ENCODE measurements at regions not wholly inside any gene's neighbourhood (a gene's known extent, or its start where the extent isn't known, plus 50 kb on each side); places are given as distances from the start of the nearest gene placed in this dataset.

GRCh38 chr5:124816381-124816780 is 69.9 kb upstream of the ZNF608 start:
- Histone ChIP-seq H3K4me1 (ENCODE audit: control insufficient read depth in 5 of 5, insufficient read depth in 5 of 5, low read length in 5 of 5) (no peaks in the 10 kb centered on the region), H3K9ac (ENCODE audit: insufficient read depth in 1 of 2, low read length in 2 of 2) (no peak overlapping the region), H3K27ac (ENCODE audit: low read depth in 1 of 2, low read length in 1 of 2) (no peak overlapping the region), H3K27me3 (ENCODE audit: control insufficient read depth in 3 of 3, insufficient read depth in 3 of 3, low read length in 2 of 3) (no peaks in the 10 kb centered on the region), H3K36me3 (ENCODE audit: control insufficient read depth in 4 of 4, insufficient read depth in 4 of 4, low read length in 4 of 4) (no peaks in the 10 kb centered on the region), H3K9me3 (ENCODE audit: control insufficient read depth in 4 of 4, insufficient read depth in 3 of 4, low read length in 3 of 4) (peaks cover 0 to under 1% (median 0%) of the 10 kb centered on the region in 4 donors), H3K4me3 (no peak overlapping the region)
- WGBS, 2 donors, result 86 to 87% methylated on average over 7 of the region's 7 CpGs
- ATAC-seq (ENCODE audit: insufficient read depth, low FRiP score) (no peak), DNase-seq (no peak)
- TF ChIP-seq CTCF (IDR thresholded peaks at IDR 0.05; ENCODE audit: control extremely low read depth, extremely low read depth), result no peak

DNA sequence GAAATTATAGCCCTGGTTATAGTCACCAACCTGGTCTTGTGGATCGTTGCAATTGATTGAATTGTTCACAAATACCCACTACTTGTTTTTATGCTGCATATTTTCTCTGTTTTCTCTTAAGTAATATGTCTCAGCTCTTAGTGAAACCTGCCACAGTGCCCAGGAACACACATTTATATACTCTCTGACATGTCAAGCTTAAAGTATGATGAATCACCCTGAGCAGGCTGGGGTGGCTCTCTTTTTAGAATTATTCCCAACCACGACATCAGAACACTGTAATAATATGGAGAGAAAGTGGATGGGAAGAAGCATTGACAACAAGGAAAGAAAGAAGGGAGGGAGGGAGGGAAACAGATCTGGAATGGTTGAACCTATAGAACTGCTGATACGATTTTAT is 72.8 kb upstream of the ZNF608 start:
- H3K9me3 ChIP-seq (ENCODE audit: control insufficient read depth in 4 of 4, insufficient read depth in 3 of 4, low read length in 3 of 4), result no peaks in the 10 kb centered on the region
- ATAC-seq (ENCODE audit: insufficient read depth, low FRiP score) (no peak), DNase-seq (no peak)
- no peak overlapping the region for H3K27ac ChIP-seq (ENCODE audit: low read depth in 1 of 2, low read length in 1 of 2)
- H3K36me3 ChIP-seq (ENCODE audit: control insufficient read depth in 4 of 4, insufficient read depth in 4 of 4, low read length in 4 of 4), result no peaks in the 10 kb centered on the region
- H3K9ac ChIP-seq (ENCODE audit: insufficient read depth in 1 of 2, low read length in 2 of 2), result no peak overlapping the region
- WGBS, 2 donors, result 92 to 96% methylated on average over 3 of the region's 3 CpGs
- no peak overlapping the region for H3K4me3 ChIP-seq
- H3K27me3 ChIP-seq (ENCODE audit: control insufficient read depth in 3 of 3, insufficient read depth in 3 of 3, low read length in 2 of 3), result no peaks in the 10 kb centered on the region
- H3K4me1 ChIP-seq (ENCODE audit: control insufficient read depth in 5 of 5, insufficient read depth in 5 of 5, low read length in 5 of 5), result peaks cover 0 to 8% (median 0%) of the 10 kb centered on the region in 5 donors
- TF ChIP-seq CTCF (IDR thresholded peaks at IDR 0.05; ENCODE audit: control extremely low read depth, extremely low read depth), result no peak

DNA sequence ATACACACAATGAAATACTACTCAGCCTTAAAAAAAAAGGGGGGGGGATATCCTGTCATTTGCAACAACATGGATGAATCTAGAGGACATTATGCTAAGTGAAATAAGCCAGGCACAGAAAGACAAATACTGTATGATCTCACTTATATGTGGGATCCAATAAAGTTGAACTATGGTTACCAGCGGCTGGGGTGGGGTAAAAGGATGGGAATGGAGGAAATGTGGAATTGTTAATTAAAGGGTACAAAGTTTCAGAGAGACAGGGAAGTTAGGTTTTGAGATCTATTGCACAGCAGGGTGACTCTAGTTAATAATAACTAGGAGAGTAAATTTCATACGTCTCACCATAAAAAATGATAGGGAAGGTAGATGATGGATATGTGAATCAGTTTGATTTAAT is 76.2 kb upstream of the ZNF608 start:
- H3K4me3 ChIP-seq, result no peak overlapping the region
- H3K27me3 ChIP-seq (ENCODE audit: control insufficient read depth in 3 of 3, insufficient read depth in 3 of 3, low read length in 2 of 3), result no peaks in the 10 kb centered on the region
- no peak overlapping the region for H3K9ac ChIP-seq (ENCODE audit: insufficient read depth in 1 of 2, low read length in 2 of 2)
- no peak for DNase-seq
- TF ChIP-seq CTCF (IDR thresholded peaks at IDR 0.05; ENCODE audit: control extremely low read depth, extremely low read depth), result no peak
- no peak overlapping the region for H3K27ac ChIP-seq (ENCODE audit: low read depth in 1 of 2, low read length in 1 of 2)
- no peaks in the 10 kb centered on the region for H3K9me3 ChIP-seq (ENCODE audit: control insufficient read depth in 4 of 4, insufficient read depth in 3 of 4, low read length in 3 of 4)
- no peaks in the 10 kb centered on the region for H3K36me3 ChIP-seq (ENCODE audit: control insufficient read depth in 4 of 4, insufficient read depth in 4 of 4, low read length in 4 of 4)
- ATAC-seq (ENCODE audit: insufficient read depth, low FRiP score), result no peak
- 94 to 96% methylated on average over 2 of the region's 2 CpGs for WGBS, 2 donors
- peaks cover 0 to 8% (median 0%) of the 10 kb centered on the region in 5 donors for H3K4me1 ChIP-seq (ENCODE audit: control insufficient read depth in 5 of 5, insufficient read depth in 5 of 5, low read length in 5 of 5)

- no peak for TF ChIP-seq CTCF (IDR thresholded peaks at IDR 0.05; ENCODE audit: control extremely low read depth, extremely low read depth)
- peak; percentile 27 to 88 (median 80) for DNase-seq
- H3K27me3 ChIP-seq (ENCODE audit: control insufficient read depth in 3 of 3, insufficient read depth in 3 of 3, low read length in 2 of 3), result no peaks in the 10 kb centered on the region
- WGBS, 2 donors, result 51 to 61% methylated on average over 3 of the region's 3 CpGs
- no peak for ATAC-seq (ENCODE audit: insufficient read depth, low FRiP score)
- H3K9ac ChIP-seq (ENCODE audit: insufficient read depth in 1 of 2, low read length in 2 of 2), result no peak overlapping the region
- peaks cover 0 to 8% (median 0%) of the 10 kb centered on the region in 5 donors for H3K4me1 ChIP-seq (ENCODE audit: control insufficient read depth in 5 of 5, insufficient read depth in 5 of 5, low read length in 5 of 5)
- no peaks in the 10 kb centered on the region for H3K36me3 ChIP-seq (ENCODE audit: control insufficient read depth in 4 of 4, insufficient read depth in 4 of 4, low read length in 4 of 4)
- H3K9me3 ChIP-seq (ENCODE audit: control insufficient read depth in 4 of 4, insufficient read depth in 3 of 4, low read length in 3 of 4), result no peaks in the 10 kb centered on the region
- H3K4me3 ChIP-seq, result no peak overlapping the region
- H3K27ac ChIP-seq (ENCODE audit: low read depth in 1 of 2, low read length in 1 of 2), result no peak overlapping the region
Observed at GRCh38 chr5:124823380-124823779, 76.9 kb upstream of the ZNF608 start.

Measured in lung (tissue), 11 donors.